Spleen (tissue), 11 donors: ENCODE measurements at regions not wholly inside any gene's neighbourhood (a gene's known extent, or its start where the extent isn't known, plus 50 kb on each side); places are given as distances from the start of the nearest gene placed in this dataset.

Experiments used
- DNase-seq: peaks from one replicate; pipeline ENCODE4 v3.0.0-alpha.2; 2020
- H3K27ac ChIP-seq, 8 donors: fragments of 200-600 bp; sonication (generic) in 7 of 8; 1 replicate in 4 of 8; 2 replicates in 4 of 8; pipeline versions ENCODE4 v1.5.0 to v1.8.0; 2016 to 2021; ENCODE audit warnings: inconsistent platforms in 4 of 8, mild to moderate bottlenecking in 4 of 8, moderate library complexity in 1 of 8
- H3K27me3 ChIP-seq, 7 donors: fragments of 200-600 bp; sonication (generic) in 6 of 7; replicated peaks in 1 of 7; 1 replicate in 4 of 7; 2 replicates in 3 of 7; pipeline versions ENCODE4 v1.5.0 to v1.8.0; 2016 to 2021; ENCODE audit warnings: inconsistent platforms in 3 of 7, mild to moderate bottlenecking in 1 of 7
- H3K36me3 ChIP-seq, 6 donors: fragments of 200-600 bp; sonication (generic) in 5 of 6; 1 replicate in 4 of 6; 2 replicates in 2 of 6; pipeline versions ENCODE4 v1.5.0 to v1.8.0; 2016 to 2021; ENCODE audit warnings: inconsistent platforms in 2 of 6
- H3K4me1 ChIP-seq, 6 donors: fragments of 200-600 bp; sonication (generic) in 5 of 6; 1 replicate in 3 of 6; 2 replicates in 3 of 6; pipeline versions ENCODE4 v1.5.0 to v1.8.0; 2016 to 2021; ENCODE audit warnings: inconsistent platforms in 3 of 6
- H3K4me3 ChIP-seq, 8 donors: fragments of 200-600 bp; sonication (generic) in 7 of 8; 1 replicate in 4 of 8; 2 replicates in 4 of 8; pipeline versions ENCODE4 v1.5.0 to v1.8.0; 2016 to 2021; ENCODE audit warnings: inconsistent platforms in 4 of 8, mild to moderate bottlenecking in 4 of 8, moderate library complexity in 2 of 8
- H3K9me3 ChIP-seq, 8 donors: fragments of 200-600 bp; sonication (generic) in 7 of 8; 1 replicate in 4 of 8; 2 replicates in 4 of 8; pipeline versions ENCODE4 v1.5.0 to v1.8.0; 2016 to 2021; ENCODE audit warnings: inconsistent platforms in 4 of 8
- CTCF ChIP-seq, 11 experiments: fragments of 200-600 bp in 7 of 11; fragments of 450-650 bp in 4 of 11; sonication (generic) in 4 of 11; IDR thresholded peaks in 8 of 11; conservative IDR thresholded peaks in 3 of 11; 1 replicate in 7 of 11; 2 replicates in 4 of 11; pipeline versions ENCODE4 v1.4.0 to v1.8.0; 2016 to 2021; ENCODE audit warnings: antibody characterized with exemption in 11 of 11, inconsistent platforms in 4 of 11, mild to moderate bottlenecking in 1 of 11
- POLR2A ChIP-seq, 3 donors: fragments of 450-650 bp; IDR thresholded peaks; one replicate each; pipeline ENCODE4 v1.5.1; 2017; ENCODE audit warnings: antibody characterized with exemption in 3 of 3, mild to moderate bottlenecking in 1 of 3
- POLR2AphosphoS5 ChIP-seq, 3 donors: sonication (generic); formaldehyde crosslinking; IDR thresholded peaks; one replicate each; pipeline ENCODE4 v1.5.1; 2017; ENCODE audit warnings: antibody characterized with exemption in 3 of 3
- WGBS, 5 donors: extraction: QIAGEN DNeasy Blood & Tissue Kit in 3 of 5; methylation state at CpG; one replicate each; pipeline versions ENCODE4 v1.1.5 to v1.1.7; 2013 to 2018; 5-methylcytosine and 5-hydroxymethylcytosine counted together
- intact Hi-C: fragments of 100-400 bp; cut with DNase I; formaldehyde crosslinking; loops from one replicate; pipeline ENCODE4 v1.15.0; 2023; ENCODE audit warnings: low total_unique reads
- donor health status: healthy with polysubstance abuse.
- donor health status: DM: no; HTN: no; CAD: no; lungs with moderate emphysema.
- donor health status: DM: no; HTN: no; CAD: no.
- donor health status: Bipolar disorder and iron deficiency.
- donor health status: healthy.
- donor health status: DM: no; HTN: no; CAD: no.
- donor health status: DM: yes; HTN: yes; CAD: no.

- 23 to 61% (median 40%) methylated on average over 1 of the region's 1 CpG for WGBS, 5 donors
- no peaks in the 10 kb centered on the region for H3K27me3 ChIP-seq
- no peak overlapping the region for H3K4me3 ChIP-seq
- TF ChIP-seq CTCF (IDR thresholded peaks at IDR 0.05 in 8 of 11, conservative IDR thresholded peaks at IDR 0.05 in 3 of 11): no peak
- H3K27ac ChIP-seq: no peak overlapping the region
- no peaks in the 10 kb centered on the region for H3K4me1 ChIP-seq
- intact Hi-C loops: no loop called here
- H3K36me3 ChIP-seq: no peaks in the 10 kb centered on the region
- H3K9me3 ChIP-seq: peaks cover 0 to 20% (median 11%) of the 10 kb centered on the region in 8 donors
- no peak for DNase-seq
Measured at GRCh38 chr18:76188097-76188496, 306.9 kb downstream of the ZNF516 start.

- H3K27me3 ChIP-seq: no peaks in the 10 kb centered on the region
- H3K36me3 ChIP-seq: no peaks in the 10 kb centered on the region
- DNase-seq: no peak
- H3K9me3 ChIP-seq: no peaks in the 10 kb centered on the region
- H3K4me3 ChIP-seq: no peak overlapping the region
- H3K4me1 ChIP-seq: no peaks in the 10 kb centered on the region
- TF ChIP-seq CTCF (IDR thresholded peaks at IDR 0.05 in 8 of 11, conservative IDR thresholded peaks at IDR 0.05 in 3 of 11): no peak
- TF ChIP-seq POLR2AphosphoS5 (IDR thresholded peaks at IDR 0.05): no peak
- TF ChIP-seq POLR2A (IDR thresholded peaks at IDR 0.05): no peak
- H3K27ac ChIP-seq: no peak overlapping the region
- WGBS, 5 donors: 56 to 81% (median 74%) methylated on average over 2 of the region's 2 CpGs
- intact Hi-C loops: no loop called here
Measured at GRCh38 chr18:76179257-76179656, 315.8 kb downstream of the ZNF516 start.

GRCh38 chr18:76177160-76177559 lies 317.9 kb downstream of the ZNF516 start:
- no peak for DNase-seq
- H3K4me3 ChIP-seq: no peak overlapping the region
- H3K27ac ChIP-seq: no peak overlapping the region
- no peak for TF ChIP-seq CTCF (IDR thresholded peaks at IDR 0.05 in 8 of 11, conservative IDR thresholded peaks at IDR 0.05 in 3 of 11)
- TF ChIP-seq POLR2AphosphoS5 (IDR thresholded peaks at IDR 0.05): no peak
- H3K4me1 ChIP-seq: no peaks in the 10 kb centered on the region
- no peaks in the 10 kb centered on the region for H3K36me3 ChIP-seq
- H3K27me3 ChIP-seq: no peaks in the 10 kb centered on the region
- intact Hi-C loops: no loop called here
- H3K9me3 ChIP-seq: no peaks in the 10 kb centered on the region
- 82 to 91% (median 84%) methylated on average over 1 of the region's 1 CpG for WGBS, 5 donors

- H3K4me1 ChIP-seq: no peaks in the 10 kb centered on the region
- no peak overlapping the region for H3K27ac ChIP-seq
- no peaks in the 10 kb centered on the region for H3K27me3 ChIP-seq
- H3K9me3 ChIP-seq: no peaks in the 10 kb centered on the region
- TF ChIP-seq POLR2AphosphoS5 (IDR thresholded peaks at IDR 0.05): no peak
- TF ChIP-seq POLR2A (IDR thresholded peaks at IDR 0.05): no peak
- TF ChIP-seq CTCF (IDR thresholded peaks at IDR 0.05 in 8 of 11, conservative IDR thresholded peaks at IDR 0.05 in 3 of 11): no peak
- no peaks in the 10 kb centered on the region for H3K36me3 ChIP-seq
- H3K4me3 ChIP-seq: no peak overlapping the region
- DNase-seq: no peak
- 90 to 98% (median 95%) methylated on average over 2 of the region's 2 CpGs for WGBS, 5 donors
- intact Hi-C loops: no loop called here
Measured at GRCh38 chr18:76174451-76174850, 320.6 kb downstream of the ZNF516 start.
